Amniotic epithelial cell (primary cell): ENCODE measurements at regions not wholly inside any gene's neighbourhood (a gene's known extent, or its start where the extent isn't known, plus 50 kb on each side); places are given as distances from the start of the nearest gene placed in this dataset.
"Not testable (repeated sequence)": the region's sequence is repeated elsewhere in the genome, so short reads cannot be mapped to it uniquely, and the experiment has no call there.

Experiments
- DNase-seq: peaks from one replicate; pipeline ENCODE4 v3.0.0-alpha.2; 2010; ENCODE audit warnings: low read depth

DNA sequence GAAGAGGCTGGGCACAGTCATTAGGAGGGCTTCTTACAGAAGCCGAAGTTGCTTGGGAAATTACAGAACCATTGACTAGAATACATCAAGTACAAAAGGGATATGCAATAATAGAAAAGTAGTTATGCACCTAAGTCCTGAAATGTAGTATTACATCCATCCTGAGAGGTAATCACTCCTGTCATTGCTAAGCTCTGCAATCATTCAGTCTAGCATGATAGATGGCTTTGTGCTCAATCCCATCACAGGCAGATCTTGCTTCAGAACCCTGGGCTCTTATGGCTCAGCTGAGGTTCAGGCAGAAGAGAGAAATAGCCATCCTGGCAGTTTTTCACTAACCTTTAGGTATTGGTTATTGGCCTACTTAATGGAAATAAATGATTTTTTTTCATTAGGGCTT, 231.7 kb upstream of the AFF2 start:
- no peak for DNase-seq

DNA sequence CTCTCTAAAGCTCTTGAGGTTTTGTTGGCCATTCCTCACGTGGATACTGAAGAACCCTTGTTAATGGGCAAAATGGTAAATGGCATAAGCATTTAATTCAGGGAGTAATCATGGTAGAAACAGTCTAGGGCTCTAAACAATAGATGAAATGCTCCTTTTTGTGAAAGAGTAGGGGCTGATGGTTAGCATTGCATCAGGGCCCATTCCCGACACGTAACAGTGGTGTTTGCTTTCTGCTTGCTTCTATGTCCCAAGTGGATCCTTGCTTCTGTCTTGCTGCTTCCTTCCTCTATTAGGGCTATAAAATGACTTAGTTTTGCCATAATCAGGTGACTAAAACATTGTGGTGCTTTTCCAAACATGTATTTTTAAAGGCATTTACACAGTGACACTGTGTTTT, 230.9 kb upstream of the AFF2 start:
- DNase-seq: no peak

DNA sequence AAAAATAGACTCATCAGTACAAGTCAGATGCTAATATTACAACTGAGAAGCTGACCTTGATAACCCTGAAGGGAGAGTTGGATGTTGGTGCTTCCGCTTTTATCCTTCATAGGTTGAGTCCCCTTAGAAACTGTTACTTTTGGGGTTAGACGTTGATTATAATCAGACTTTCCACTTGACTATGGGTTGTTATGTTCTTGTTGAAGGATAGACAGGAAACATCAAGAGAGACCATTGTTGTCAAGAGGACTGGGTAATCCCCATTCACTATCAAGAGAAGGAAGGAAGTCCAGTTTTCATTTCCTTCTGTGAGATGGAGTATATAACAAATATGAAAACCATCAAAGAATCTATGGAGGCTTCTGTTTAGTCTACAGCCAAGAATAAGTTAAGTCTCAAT, 229.9 kb upstream of the AFF2 start:
- no peak for DNase-seq

DNA sequence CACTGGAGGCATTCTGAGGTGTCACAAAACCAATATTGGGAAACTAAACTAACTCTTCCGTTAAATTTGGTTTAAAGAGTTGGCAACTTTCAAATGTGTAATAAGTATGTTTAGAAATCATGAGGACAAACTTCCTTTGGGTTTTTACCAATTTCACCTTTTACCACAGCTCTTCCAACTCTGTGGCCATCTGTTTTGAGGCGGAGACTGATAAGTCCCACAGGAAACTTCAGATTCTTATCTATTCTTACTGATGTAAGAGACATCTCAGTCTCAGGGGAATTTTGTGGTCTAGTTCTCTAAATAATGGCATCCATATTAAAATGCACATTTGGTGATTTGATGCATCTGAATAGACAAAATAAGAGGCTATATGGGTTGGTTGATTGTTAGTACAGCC, 229.2 kb upstream of the AFF2 start:
- no peak for DNase-seq

GRCh38 chrX:148281920-148282319, 218.5 kb upstream of the AFF2 start:
- DNase-seq: no peak

- DNase-seq: no peak
Observed at GRCh38 chrX:148282504-148282903, 217.9 kb upstream of the AFF2 start.

- DNase-seq: no peak
Observed at GRCh38 chrX:148284056-148284455, 216.4 kb upstream of the AFF2 start.

DNA sequence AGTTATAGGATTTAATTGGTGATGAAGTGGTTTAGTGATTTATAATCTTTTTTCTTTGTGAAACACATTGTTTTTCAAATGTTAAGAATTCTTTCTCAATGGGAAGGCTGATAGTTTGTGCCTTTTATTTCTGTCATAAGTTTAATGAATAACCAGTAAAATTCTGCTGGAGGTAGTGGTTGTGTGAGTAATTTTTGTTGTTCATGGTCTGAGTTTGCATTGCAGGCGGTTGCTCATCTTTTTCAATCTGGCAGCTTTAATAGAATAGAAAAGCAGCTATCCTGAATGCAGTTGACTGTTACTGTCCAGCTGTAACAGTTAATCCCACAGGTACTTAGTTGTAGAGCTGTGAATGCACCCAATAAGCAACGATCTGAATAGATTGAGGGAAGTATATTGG, 215.6 kb upstream of the AFF2 start:
- DNase-seq: no peak

- no peak for DNase-seq
Observed at GRCh38 chrX:148288451-148288850, 212.0 kb upstream of the AFF2 start.

DNA sequence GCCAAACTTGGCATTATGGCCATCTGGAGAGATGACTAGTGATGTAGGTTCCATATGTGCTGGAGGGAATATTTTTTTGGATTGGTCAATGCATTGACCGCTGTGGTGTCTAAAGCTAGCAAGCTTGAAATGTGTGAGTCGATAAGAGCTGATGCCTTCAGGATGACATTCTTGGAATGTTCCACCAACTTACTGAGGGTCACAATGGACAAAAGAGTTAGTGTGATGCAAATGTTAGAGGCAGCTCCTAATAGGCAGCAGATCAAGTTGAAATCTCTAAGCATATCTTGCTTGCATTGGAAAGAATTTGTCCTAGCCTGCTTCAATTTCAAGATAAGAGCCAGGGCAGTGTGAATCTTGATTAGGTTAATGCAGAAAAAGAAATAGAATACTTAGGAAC, 210.4 kb upstream of the AFF2 start:
- no peak for DNase-seq

DNA sequence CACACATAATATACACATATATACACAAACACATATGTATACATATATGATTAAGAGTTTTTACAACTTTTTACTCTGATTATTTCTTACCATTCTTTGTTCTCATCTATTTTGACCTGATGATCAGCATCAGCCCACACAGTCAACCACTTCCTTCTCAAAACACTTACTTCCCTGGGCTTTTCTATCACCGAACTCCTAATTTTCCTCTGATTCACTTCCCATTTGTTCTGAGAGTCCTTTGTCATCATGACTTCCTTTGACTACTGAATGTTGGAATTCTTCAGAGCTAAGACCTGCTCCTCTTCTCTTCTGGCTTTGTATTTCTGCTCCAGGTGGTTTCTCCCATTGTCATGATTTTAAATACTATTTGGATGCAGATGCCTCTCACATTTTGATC, 209.5 kb upstream of the AFF2 start:
- no peak for DNase-seq

GRCh38 chrX:148298737-148299136, 201.7 kb upstream of the AFF2 start:
- DNase-seq: no peak

DNA sequence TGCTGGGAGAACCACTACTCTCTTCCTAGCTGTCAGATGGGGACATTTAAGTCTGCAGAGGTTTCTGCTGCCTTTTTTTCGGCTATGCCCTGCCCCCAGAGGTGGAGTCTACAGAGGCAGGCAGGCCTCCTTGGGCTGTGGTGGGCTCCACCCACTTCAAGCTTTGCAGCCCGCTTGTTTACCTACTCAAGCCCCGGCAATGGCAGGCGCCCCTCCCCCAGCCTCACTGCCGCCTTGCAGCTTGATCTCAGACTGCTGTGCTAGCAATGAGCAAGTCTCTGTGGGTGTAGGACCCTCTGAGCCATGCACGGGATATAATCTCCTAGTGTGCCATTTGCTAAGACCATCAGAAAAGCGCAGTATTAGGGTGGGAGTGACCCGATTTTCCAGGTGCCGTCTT, 195.2 kb upstream of the AFF2 start:
- DNase-seq: not testable (repeated sequence)

GRCh38 chrX:148309413-148309812, 191.0 kb upstream of the AFF2 start:
- no peak for DNase-seq

DNA sequence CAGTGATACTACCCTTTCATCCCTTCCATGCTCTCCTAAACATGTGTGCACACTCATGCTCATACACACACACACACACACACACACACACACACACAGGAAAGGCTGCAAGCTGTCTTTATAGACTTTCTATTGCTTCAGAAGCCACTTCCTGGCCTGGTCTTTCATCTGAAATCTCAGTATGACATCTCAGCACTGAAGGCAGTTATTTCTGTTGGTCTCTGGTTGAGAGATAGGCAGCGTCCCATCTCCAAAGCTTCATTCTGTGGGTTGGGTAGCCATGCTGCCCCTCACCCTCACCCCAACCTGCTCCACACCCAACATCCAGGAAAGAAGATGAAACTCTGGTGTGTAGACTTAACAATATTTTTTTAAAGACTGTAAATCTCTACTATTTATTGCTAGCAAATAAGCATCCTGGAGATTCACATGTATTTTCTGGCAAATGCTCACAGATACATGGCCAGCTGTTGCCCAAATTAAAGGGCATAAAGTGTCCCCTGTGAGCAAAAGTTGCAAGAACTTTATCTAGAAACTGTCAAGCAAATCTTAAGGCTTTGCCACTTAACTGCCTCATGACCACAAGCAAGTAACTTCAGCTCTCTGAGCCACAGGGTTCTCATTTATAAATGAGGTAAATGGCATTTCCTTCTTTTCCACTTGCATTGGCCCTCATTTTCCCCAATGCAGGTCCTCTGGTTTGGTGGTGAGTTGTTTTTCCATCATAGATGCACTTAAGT, 189.8 kb upstream of the AFF2 start:
- no peak for DNase-seq

DNA sequence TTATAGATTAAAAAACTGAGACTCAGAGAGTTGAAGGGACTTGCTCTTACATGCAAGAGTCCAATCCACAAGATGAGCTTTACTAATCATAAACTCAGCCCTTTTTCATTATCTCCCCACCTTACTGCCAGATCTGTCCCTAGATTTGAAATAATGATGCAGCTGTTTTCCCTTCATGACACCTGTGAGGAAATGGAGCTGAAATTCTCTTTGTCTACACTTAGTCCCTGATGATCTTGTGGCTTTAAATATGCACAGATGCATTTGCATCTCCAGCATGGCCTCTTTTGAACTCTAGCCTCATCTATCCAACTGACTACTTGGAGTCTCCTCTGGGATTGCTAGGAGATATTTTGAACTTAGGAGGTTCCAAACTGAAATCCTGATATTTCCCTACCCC, 188.9 kb upstream of the AFF2 start:
- DNase-seq: no peak

DNA sequence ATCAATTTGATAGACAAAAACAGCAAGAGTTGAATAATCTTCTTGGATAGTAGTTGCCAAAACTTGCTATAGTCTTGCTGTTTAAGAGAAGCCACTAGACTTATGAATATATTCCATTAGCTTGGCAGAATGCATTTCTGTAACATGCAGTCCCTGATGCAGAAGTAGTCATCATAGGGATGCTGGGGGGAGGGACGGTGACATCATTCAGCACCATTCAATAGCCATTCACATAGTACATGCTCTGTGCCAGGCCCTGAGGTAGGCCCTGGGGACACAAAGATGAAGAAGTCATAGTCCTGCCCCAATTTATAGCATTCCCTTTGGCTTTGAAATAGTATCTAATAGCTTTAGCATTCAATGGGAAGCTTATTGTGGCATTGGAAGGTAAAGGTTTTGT, 185.5 kb upstream of the AFF2 start:
- no peak for DNase-seq

DNA sequence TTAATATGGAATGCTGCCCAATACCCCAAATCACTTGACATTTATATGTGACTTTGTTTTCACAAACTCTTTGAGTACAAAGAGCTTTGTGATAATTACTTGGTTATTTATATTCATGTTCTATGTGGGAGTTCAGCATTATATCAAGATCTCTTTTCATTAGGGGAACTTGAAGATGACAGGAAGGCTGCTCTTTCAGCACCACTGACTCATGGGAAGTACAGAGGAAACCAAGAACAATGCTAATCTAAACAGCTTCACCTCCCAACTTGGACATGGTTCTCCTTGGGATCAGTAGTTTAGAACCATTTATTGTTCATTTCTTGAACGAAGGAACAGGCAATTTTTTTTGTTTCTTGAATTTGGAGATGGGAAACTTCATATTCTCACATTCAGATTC, 184.0 kb upstream of the AFF2 start:
- DNase-seq: no peak

DNA sequence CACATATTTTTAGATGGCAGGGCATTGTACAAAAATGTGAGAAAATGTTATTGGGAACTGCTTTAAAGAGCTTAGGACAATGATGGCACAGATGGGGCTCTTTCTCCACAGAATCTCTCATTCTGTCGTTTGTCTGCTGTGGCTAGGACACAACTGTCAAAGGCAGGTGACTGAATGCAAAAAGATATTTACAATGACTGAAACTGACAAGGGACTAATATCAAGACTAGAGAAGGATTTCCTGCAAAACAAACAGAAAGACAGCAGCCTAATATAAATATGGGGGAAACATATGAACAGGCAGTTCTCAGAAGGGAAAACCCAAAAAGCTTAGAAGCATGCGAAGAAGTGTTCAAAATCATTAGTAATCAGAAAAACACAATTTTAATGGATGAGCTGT, 177.5 kb upstream of the AFF2 start:
- DNase-seq: no peak

GRCh38 chrX:148333989-148334388, 166.4 kb upstream of the AFF2 start:
- no peak for DNase-seq

GRCh38 chrX:148337873-148338272, 162.5 kb upstream of the AFF2 start:
- DNase-seq: no peak

DNA sequence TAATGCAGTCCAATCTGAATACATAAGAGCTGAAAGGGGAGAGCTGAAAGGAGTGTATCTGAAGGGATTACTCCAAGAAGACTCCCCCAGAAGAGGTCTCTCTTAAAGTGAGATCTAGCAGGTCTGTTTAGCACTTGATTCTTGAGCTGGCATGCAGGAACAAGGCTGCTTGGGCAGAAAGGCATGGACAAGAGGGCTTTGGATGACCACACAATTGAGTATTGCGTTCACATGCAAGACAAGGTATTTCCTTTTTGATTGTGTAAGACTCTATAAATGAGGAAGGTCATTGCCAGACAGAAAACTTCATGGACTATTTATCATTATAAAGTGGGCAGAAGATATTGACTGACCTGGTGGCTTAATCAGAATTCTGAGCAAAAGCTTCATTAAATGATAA, 145.5 kb upstream of the AFF2 start:
- DNase-seq: no peak

DNA sequence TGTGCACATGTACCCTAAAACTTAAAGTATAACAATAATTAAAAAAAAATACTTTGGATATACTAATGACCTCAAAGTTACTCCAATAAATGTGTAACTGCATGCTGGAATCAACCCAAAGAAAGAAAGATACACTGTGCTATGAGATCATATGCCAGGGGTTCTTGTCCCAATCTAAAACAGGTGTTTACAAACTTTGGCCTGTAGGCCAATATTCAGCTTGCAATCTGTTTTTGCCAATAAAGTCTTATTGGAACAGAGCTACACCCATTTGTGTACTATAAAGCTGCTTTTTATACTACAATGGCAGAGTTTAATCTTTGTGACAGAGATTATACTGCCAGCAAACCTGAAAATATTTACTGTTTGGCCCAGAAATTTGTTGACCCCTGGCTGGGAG, 138.8 kb upstream of the AFF2 start:
- DNase-seq: no peak

- no peak for DNase-seq
Observed at GRCh38 chrX:148363471-148364235, 136.8 kb upstream of the AFF2 start.
